ENCODE measurements at regions not wholly inside any gene's neighbourhood (a gene's known extent, or its start where the extent isn't known, plus 50 kb on each side); places are given as distances from the start of the nearest gene placed in this dataset.

- TF ChIP-seq RBBP5 (IDR thresholded peaks at IDR 0.05; ENCODE audit: borderline replicate concordance, low read depth, low read length) (no peak), SAP30 (IDR thresholded peaks at IDR 0.05; ENCODE audit: insufficient read depth, insufficient replicate concordance, low read length) (no peak), SRF (IDR thresholded peaks at IDR 0.05; ENCODE audit: low read depth, low read length) (no peak)
These were observed 134.3 kb upstream of the RARB start (continued) for GRCh38 chr3:25293736-25294135.

All from H1 (cell line).